ENCODE measurements at regions not wholly inside any gene's neighbourhood (a gene's known extent, or its start where the extent isn't known, plus 50 kb on each side); places are given as distances from the start of the nearest gene placed in this dataset.
A peak's percentile ranks its signal among the peaks of the same experiment; 100 is the strongest.

GRCh38 chr15:70197318-70197944, 99.7 kb upstream of the TLE3 start:
- TF ChIP-seq, protein P1, sequence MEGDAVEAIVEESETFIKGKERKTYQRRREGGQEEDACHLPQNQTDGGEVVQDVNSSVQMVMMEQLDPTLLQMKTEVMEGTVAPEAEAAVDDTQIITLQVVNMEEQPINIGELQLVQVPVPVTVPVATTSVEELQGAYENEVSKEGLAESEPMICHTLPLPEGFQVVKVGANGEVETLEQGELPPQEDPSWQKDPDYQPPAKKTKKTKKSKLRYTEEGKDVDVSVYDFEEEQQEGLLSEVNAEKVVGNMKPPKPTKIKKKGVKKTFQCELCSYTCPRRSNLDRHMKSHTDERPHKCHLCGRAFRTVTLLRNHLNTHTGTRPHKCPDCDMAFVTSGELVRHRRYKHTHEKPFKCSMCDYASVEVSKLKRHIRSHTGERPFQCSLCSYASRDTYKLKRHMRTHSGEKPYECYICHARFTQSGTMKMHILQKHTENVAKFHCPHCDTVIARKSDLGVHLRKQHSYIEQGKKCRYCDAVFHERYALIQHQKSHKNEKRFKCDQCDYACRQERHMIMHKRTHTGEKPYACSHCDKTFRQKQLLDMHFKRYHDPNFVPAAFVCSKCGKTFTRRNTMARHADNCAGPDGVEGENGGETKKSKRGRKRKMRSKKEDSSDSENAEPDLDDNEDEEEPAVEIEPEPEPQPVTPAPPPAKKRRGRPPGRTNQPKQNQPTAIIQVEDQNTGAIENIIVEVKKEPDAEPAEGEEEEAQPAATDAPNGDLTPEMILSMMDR (IDR thresholded peaks at IDR 0.05; ENCODE audit: low read depth, low read length, missing control alignments) = no peak
- no peak for DNase-seq (ENCODE audit: extremely low read depth, low read depth)
- no peak overlapping the region for H3K4me3 ChIP-seq (replicated peaks; ENCODE audit: low read depth, low read length)

GRCh38 chr15:70196372-70197316, 98.9 kb upstream of the TLE3 start:
- peak; percentile 12 for DNase-seq (ENCODE audit: extremely low read depth, low read depth)
- TF ChIP-seq, protein P1 (IDR thresholded peaks at IDR 0.05; ENCODE audit: low read depth, low read length, missing control alignments) = no peak
- H3K4me3 ChIP-seq (replicated peaks; ENCODE audit: low read depth, low read length) = no peak overlapping the region

DNA sequence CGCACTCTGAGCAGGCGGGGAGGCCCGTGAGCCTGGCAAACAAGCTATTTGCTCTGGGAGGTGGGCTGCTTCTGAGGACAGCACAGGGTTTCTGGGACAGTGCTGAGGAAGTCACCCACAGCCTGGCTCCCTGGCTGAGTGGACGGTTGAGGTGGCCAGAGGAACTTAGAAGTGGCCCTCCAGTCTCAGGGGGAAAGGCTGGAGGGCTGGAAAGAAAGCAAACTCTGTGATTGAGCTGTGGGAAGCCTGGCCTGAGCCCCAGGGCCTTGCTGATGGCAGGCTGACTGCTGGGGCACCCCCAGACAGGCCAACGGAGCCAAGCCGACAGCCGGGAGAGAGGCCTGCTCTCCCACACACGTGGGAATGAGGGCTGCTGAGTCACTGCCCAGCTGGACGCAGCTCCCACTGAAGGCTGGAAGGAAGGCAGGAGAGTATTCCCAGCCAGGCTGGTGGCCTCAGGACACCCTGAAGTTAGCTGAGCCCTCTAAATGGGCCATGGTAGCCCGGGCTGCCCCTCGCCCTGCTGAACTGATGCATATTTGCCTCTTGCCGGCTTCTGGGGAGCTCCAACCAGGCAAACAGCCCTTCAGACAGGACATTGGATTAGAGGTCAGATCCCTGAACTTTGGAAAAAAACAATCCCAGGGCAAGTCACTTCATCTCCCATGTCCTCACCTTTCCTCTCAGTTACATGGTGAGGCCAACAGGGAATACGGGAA, 98.0 kb upstream of the TLE3 start:
- peak; percentile 20 for DNase-seq (ENCODE audit: extremely low read depth, low read depth)
- H3K4me3 ChIP-seq (replicated peaks; ENCODE audit: low read depth, low read length) = no peak overlapping the region

DNA sequence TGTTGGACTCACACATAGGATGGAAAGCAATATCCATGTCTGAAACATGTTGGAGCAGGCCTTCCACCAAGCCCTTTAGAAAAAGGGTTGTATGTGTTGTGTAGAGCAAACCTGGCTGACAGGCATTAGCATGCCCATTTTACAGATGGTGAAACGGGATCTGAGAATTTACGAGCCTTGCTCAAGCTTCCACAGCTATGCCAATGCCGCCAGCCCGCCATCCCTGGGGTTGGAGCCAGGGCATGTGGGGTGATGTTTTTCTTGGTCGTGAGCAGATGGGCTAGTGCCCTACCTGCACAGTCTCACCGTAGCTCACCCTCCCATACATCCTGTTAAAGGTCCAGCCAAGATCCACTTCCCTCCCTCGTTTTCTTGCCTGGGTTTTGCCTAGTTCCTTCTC, 97.5 kb upstream of the TLE3 start:
- TF ChIP-seq, protein P1 (IDR thresholded peaks at IDR 0.05; ENCODE audit: low read depth, low read length, missing control alignments) = no peak
- H3K4me3 ChIP-seq (replicated peaks; ENCODE audit: low read depth, low read length) = no peak overlapping the region
- no peak for DNase-seq (ENCODE audit: extremely low read depth, low read depth)

More for the DNA sequence above, 98.0 kb upstream of the TLE3 start:
- TF ChIP-seq, protein P1 (IDR thresholded peaks at IDR 0.05; ENCODE audit: low read depth, low read length, missing control alignments) = no peak

DNA sequence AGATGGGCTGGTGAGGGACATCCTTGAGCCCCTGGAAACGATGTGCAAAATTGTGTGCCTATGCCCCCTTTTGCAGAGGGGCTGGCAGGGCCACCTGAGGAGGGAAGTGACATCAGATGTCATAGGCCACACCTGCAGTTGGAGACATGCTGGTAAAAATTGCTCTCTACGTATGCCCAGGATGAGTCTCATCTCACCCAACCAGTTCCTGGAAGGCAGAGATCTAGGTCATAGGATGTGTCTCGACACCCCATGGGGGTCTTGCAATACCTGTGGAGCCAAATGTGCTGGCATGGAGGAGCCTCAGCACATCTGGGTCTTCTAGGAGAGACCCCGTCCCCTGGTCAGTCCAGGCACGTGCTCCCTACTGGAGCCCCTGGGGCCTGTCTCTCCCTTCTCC, 96.5 kb upstream of the TLE3 start:
- TF ChIP-seq, protein P1 (IDR thresholded peaks at IDR 0.05; ENCODE audit: low read depth, low read length, missing control alignments) = no peak
- DNase-seq (ENCODE audit: extremely low read depth, low read depth) = no peak
- no peak overlapping the region for H3K4me3 ChIP-seq (replicated peaks; ENCODE audit: low read depth, low read length)

- no peak for DNase-seq (ENCODE audit: extremely low read depth, low read depth)
- TF ChIP-seq, protein P1 (IDR thresholded peaks at IDR 0.05; ENCODE audit: low read depth, low read length, missing control alignments) = no peak
- H3K4me3 ChIP-seq (replicated peaks; ENCODE audit: low read depth, low read length) = no peak overlapping the region
Measured at GRCh38 chr15:70193734-70194133, 96.0 kb upstream of the TLE3 start.
